HCT116 (cell line): ENCODE measurements at regions not wholly inside any gene's neighbourhood (a gene's known extent, or its start where the extent isn't known, plus 50 kb on each side); places are given as distances from the start of the nearest gene placed in this dataset.

Experiments used
- ATAC-seq: fragments of 200-7000 bp; cut with Tn5 transposase; 2 replicates; pipeline ENCODE4 v1.9.1; 2020; ENCODE audit warnings: mild to moderate bottlenecking, moderate library complexity
- BruUV-seq: library from RNA; stranded (reverse); fragments of 400-500 nt; replicated peaks from 2 replicates; lab custom pipeline; 2021; lab: Mats Ljungman, UMichigan
- CTCF ChIA-PET: fragments of 300-600 bp; sonication (Branson Sonifier 250); formaldehyde crosslinking; loops from one replicate; lab custom pipeline; 2021; ENCODE audit warnings: antibody characterized with exemption; lab: Charles Lee
- POLR2A ChIA-PET: fragments of 300-600, 350-600 bp; sonication (Branson Sonifier 250); formaldehyde crosslinking; loops from one replicate; lab custom pipeline; 2021; ENCODE audit warnings: antibody characterized with exemption; lab: Charles Lee
- RAD21 ChIA-PET, 2 experiments: fragments of 300-600 bp; sonication (Branson Sonifier 250); formaldehyde crosslinking; loops; one replicate each; lab custom pipeline; 2023; ENCODE audit warnings: low total read pairs in 2 of 2; ENCODE audit not compliant: uncharacterized antibody in 2 of 2, unreplicated experiment in 2 of 2, low non-redundant PET in 1 of 2; lab: Charles Lee
- DNase-seq: peaks from one replicate; pipeline ENCODE4 v3.0.0-alpha.2; 2010; ENCODE audit warnings: low read depth, low spot score
- H2AFZ ChIP-seq: fragments of 200-600 bp; shearing (Covaris generic), sonication (generic); 2 replicates; pipeline ENCODE4 v1.6.1; 2017; ENCODE audit warnings: low read depth, mixed run types, mixed read lengths, antibody characterized with exemption, low read length; ENCODE audit not compliant: poor library complexity, severe bottlenecking
- H3K27ac ChIP-seq: 2 replicates; pipeline ENCODE4 v1.5.1; 2012; ENCODE audit warnings: low read depth, low read length
- H3K27me3 ChIP-seq: fragments of 200-600 bp; sonication (generic); 2 replicates; pipeline ENCODE4 v1.6.1; 2016; ENCODE audit warnings: mixed run types, low read length, mixed read lengths; ENCODE audit not compliant: insufficient read depth
- H3K36me3 ChIP-seq, 2 experiments: fragments of 200-500 bp in 1 of 2; fragments of 200-600 bp in 1 of 2; sonication (Bioruptor generic) in 1 of 2; sonication (generic) in 1 of 2; 2 replicates each; pipeline versions ENCODE4 v1.5.1 to v1.6.1; 2014 to 2016; ENCODE audit warnings: low read length in 2 of 2, inconsistent platforms in 1 of 2, mixed read lengths in 1 of 2, mixed run types in 1 of 2; ENCODE audit not compliant: insufficient read depth in 2 of 2, control insufficient read depth in 1 of 2
- H3K4me1 ChIP-seq, 2 experiments: fragments of 200-600 bp in 1 of 2; sonication (generic) in 1 of 2; 2 replicates each; pipeline versions ENCODE4 v1.5.1 to v1.6.1; 2012 to 2017; ENCODE audit warnings: low read length in 2 of 2, inconsistent platforms in 1 of 2, mild to moderate bottlenecking in 1 of 2, mixed read lengths in 1 of 2, mixed run types in 1 of 2, moderate library complexity in 1 of 2; ENCODE audit not compliant: insufficient read depth in 2 of 2, control insufficient read depth in 1 of 2
- H3K4me2 ChIP-seq: fragments of 200-600 bp; sonication (generic); 2 replicates; pipeline ENCODE4 v1.6.1; 2017; ENCODE audit warnings: mixed run types, low read length, mixed read lengths
- H3K4me3 ChIP-seq, 2 experiments: fragments of 200-600 bp in 1 of 2; sonication (generic) in 1 of 2; replicated peaks in 1 of 2; 2 replicates each; pipeline ENCODE4 v1.5.1; 2011 to 2016; ENCODE audit warnings: low read length in 2 of 2, control low read depth in 1 of 2, low read depth in 1 of 2, mild to moderate bottlenecking in 1 of 2, mixed read lengths in 1 of 2, mixed run types in 1 of 2
- H3K79me2 ChIP-seq: fragments of 200-600 bp; sonication (generic); 2 replicates; pipeline ENCODE4 v1.6.1; 2017; ENCODE audit warnings: mild to moderate bottlenecking, mixed run types, low read length, moderate library complexity, mixed read lengths; ENCODE audit not compliant: insufficient read depth
- H3K9ac ChIP-seq: fragments of 200-600 bp; sonication (generic); 2 replicates; pipeline ENCODE4 v1.6.1; 2016; ENCODE audit warnings: low read length, mixed read lengths
- H3K9me2 ChIP-seq: fragments of 200-600 bp; sonication (generic), shearing (Covaris generic); 2 replicates; pipeline ENCODE4 v1.6.1; 2017; ENCODE audit warnings: mixed run types, mild to moderate bottlenecking, moderate library complexity; ENCODE audit not compliant: insufficient read depth
- H3K9me3 ChIP-seq, 2 experiments: fragments of 200-500 bp in 1 of 2; fragments of 200-600 bp in 1 of 2; sonication (Bioruptor generic) in 1 of 2; sonication (generic) in 1 of 2; 2 replicates each; pipeline ENCODE4 v1.6.1; 2014 to 2017; ENCODE audit warnings: low read length in 2 of 2, mixed read lengths in 2 of 2, inconsistent platforms in 1 of 2, low read depth in 1 of 2, mild to moderate bottlenecking in 1 of 2, mixed run types in 1 of 2, moderate library complexity in 1 of 2; ENCODE audit not compliant: control insufficient read depth in 1 of 2, insufficient read depth in 1 of 2
- H4K20me1 ChIP-seq: fragments of 200-600 bp; sonication (generic), shearing (Covaris generic); 2 replicates; pipeline ENCODE4 v1.6.1; 2017; ENCODE audit warnings: mixed run types, mild to moderate bottlenecking, moderate library complexity; ENCODE audit not compliant: insufficient read depth
- CBX3 ChIP-seq: IDR thresholded peaks from 2 replicates; pipeline ENCODE4 v1.6.1; 2012; ENCODE audit warnings: low read depth
- EGR1 ChIP-seq: IDR thresholded peaks from 2 replicates; pipeline ENCODE4 v1.6.1; 2012; ENCODE audit warnings: low read depth
- ELF1 ChIP-seq: IDR thresholded peaks from 2 replicates; pipeline ENCODE4 v1.6.1; 2012; ENCODE audit warnings: low read depth, borderline replicate concordance
- EZH2phosphoT487 ChIP-seq: fragments of 200-600 bp; IDR thresholded peaks from 2 replicates; pipeline ENCODE4 v1.6.1; 2018; ENCODE audit warnings: antibody characterized with exemption, borderline replicate concordance
- RAD21 ChIP-seq: IDR thresholded peaks from 2 replicates; pipeline ENCODE4 v1.6.1; 2012; ENCODE audit warnings: low read depth, mild to moderate bottlenecking
- REST ChIP-seq: IDR thresholded peaks from 2 replicates; pipeline ENCODE4 v1.6.1; 2012; ENCODE audit warnings: low read depth
- SIN3A ChIP-seq: IDR thresholded peaks from 2 replicates; pipeline ENCODE4 v1.6.1; 2012; ENCODE audit warnings: low read depth
- SP1 ChIP-seq: IDR thresholded peaks from 2 replicates; pipeline ENCODE4 v1.6.1; 2012; ENCODE audit warnings: low read depth
- YY1 ChIP-seq: IDR thresholded peaks from 2 replicates; pipeline ENCODE4 v1.6.1; 2011; ENCODE audit warnings: low read length, low read depth, moderate library complexity, mild to moderate bottlenecking; ENCODE audit not compliant: insufficient replicate concordance; ENCODE audit errors: extremely low read depth
- ZBTB33 ChIP-seq: IDR thresholded peaks from 2 replicates; pipeline ENCODE4 v1.6.1; 2011; ENCODE audit warnings: mild to moderate bottlenecking, low read length, moderate library complexity; ENCODE audit not compliant: insufficient replicate concordance; ENCODE audit errors: extremely low read depth
- ZNF274 ChIP-seq: fragments of 200-500 bp; sonication (Bioruptor generic); IDR thresholded peaks from 2 replicates; pipeline ENCODE4 v1.6.1; 2014; ENCODE audit warnings: mild to moderate bottlenecking, low read depth, low read length, inconsistent platforms
- intact Hi-C: fragments of 100-400 bp; cut with micrococcal nuclease; formaldehyde crosslinking; loops from 2 replicates; pipeline ENCODE4 v1.10.0; 2022
- TF ChIP-seq, protein P1 (sequence below): IDR thresholded peaks from 2 replicates; pipeline ENCODE4 v1.6.1; 2012
- TF ChIP-seq, protein P2 (sequence below): IDR thresholded peaks from 2 replicates; pipeline ENCODE4 v1.6.1; 2012

DNA sequence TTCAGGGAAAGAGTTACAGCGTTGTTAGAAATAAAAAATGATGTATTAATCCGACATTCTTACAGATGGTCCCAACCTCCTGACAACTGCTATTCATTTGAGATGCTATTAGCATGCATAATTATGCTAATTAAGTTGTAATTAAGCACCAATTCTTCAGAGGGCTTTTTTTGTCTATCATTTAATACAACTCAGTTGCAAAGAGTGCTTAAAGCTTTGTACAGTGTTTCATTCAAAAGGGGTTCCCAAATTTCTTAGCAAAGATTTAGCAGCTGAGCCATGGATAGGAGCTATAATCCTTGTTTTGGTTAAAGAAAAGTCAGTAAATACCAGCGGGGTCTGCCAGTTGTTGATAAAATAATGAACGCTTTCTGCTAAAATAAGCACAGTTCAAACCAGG is 150.7 kb upstream of the DYNLRB2 start:
- Histone ChIP-seq H3K9me2 (no peaks in the 10 kb centered on the region), H3K4me1 (no peaks in the 10 kb centered on the region), H2AFZ (no peak overlapping the region), H3K36me3 (no peaks in the 10 kb centered on the region), H4K20me1 (no peaks in the 10 kb centered on the region), H3K9me3 (peaks cover 27 to 52% of the 10 kb centered on the region in 2 experiments; a peak in 2 of 4 replicates), H3K79me2 (no peaks in the 10 kb centered on the region), H3K27me3 (no peaks in the 10 kb centered on the region), H3K4me3 (no peak overlapping the region), H3K4me2 (no peak overlapping the region), H3K9ac (no peak overlapping the region), H3K27ac (no peak overlapping the region)
- DNase-seq (no peak), ATAC-seq (no peak)
- TF ChIP-seq CBX3 (no peak), EGR1 (no peak), ZNF274 (no peak), ZBTB33 (no peak), EZH2phosphoT487 (no peak), SIN3A (no peak), SP1 (no peak), REST (no peak), YY1 (no peak), RAD21 (no peak), ELF1 (no peak)
- TF ChIP-seq, protein P1, sequence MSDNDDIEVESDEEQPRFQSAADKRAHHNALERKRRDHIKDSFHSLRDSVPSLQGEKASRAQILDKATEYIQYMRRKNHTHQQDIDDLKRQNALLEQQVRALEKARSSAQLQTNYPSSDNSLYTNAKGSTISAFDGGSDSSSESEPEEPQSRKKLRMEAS: no peak
- TF ChIP-seq, protein P2, sequence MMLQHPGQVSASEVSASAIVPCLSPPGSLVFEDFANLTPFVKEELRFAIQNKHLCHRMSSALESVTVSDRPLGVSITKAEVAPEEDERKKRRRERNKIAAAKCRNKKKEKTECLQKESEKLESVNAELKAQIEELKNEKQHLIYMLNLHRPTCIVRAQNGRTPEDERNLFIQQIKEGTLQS: no peak
- intact Hi-C loops: no loop called here
- ChIA-PET POLR2A (no interaction called here), CTCF (no interaction called here), RAD21 (no interaction called here)
- BruUV-seq: no TSS peak
